GM13977 (cell line): ENCODE measurements at regions not wholly inside any gene's neighbourhood (a gene's known extent, or its start where the extent isn't known, plus 50 kb on each side); places are given as distances from the start of the nearest gene placed in this dataset.

ENCODE experiments used
- DNase-seq: peaks from one replicate; pipeline ENCODE4 v3.0.0; 2012; ENCODE audit warnings: low spot score
- CTCF ChIP-seq: IDR thresholded peaks from 2 replicates; pipeline ENCODE4 v1.5.1; 2012; ENCODE audit warnings: mild to moderate bottlenecking, control low read depth; ENCODE audit not compliant: insufficient read depth; ENCODE audit errors: extremely low read depth, missing control alignments
- in situ Hi-C: fragments of 300-500 bp; cut with MboI; formaldehyde crosslinking; loops from one replicate; pipeline ENCODE4 v1.12.0; 2022; ENCODE audit warnings: low sequenced_read_pairs, low pct_unique_long_range_greater_than_20kb, mixed read lengths, inconsistent platforms; ENCODE audit not compliant: unreplicated experiment

GRCh38 chr1:34697818-34698217, 57.0 kb upstream of the GJB5 start:
- in situ Hi-C loops: no loop called here
- TF ChIP-seq CTCF: no peak
- DNase-seq: no peak

- no peak for TF ChIP-seq CTCF
- in situ Hi-C loops: no loop called here
- no peak for DNase-seq
Observed at GRCh38 chr1:34701326-34702060, 53.4 kb upstream of the GJB5 start.
